ENCODE measurements at regions not wholly inside any gene's neighbourhood (a gene's known extent, or its start where the extent isn't known, plus 50 kb on each side); places are given as distances from the start of the nearest gene placed in this dataset.

GRCh38 chr2:176678571-176678970, 409.3 kb downstream of the MTX2 start:
- ATAC-seq: no peak
- H3K36me3 ChIP-seq: no peaks in the 10 kb centered on the region
- no peak overlapping the region for H3K4me3 ChIP-seq
- DNase-seq: no peak
- H3K9me3 ChIP-seq: no peaks in the 10 kb centered on the region
- no peak for TF ChIP-seq CTCF (IDR thresholded peaks at IDR 0.05)
- no peaks in the 10 kb centered on the region for H3K4me1 ChIP-seq
- no peak overlapping the region for H3K27ac ChIP-seq
- intact Hi-C loops (cut with DNase I): no loop called here
- no peaks in the 10 kb centered on the region for H3K27me3 ChIP-seq

- Histone ChIP-seq H3K27ac (no peak overlapping the region), H3K9me3 (no peaks in the 10 kb centered on the region), H3K27me3 (no peaks in the 10 kb centered on the region), H3K4me3 (no peak overlapping the region), H3K4me1 (no peaks in the 10 kb centered on the region), H3K36me3 (no peaks in the 10 kb centered on the region)
- no peak for DNase-seq
- ATAC-seq: no peak
- intact Hi-C loops (cut with DNase I): no loop called here
- TF ChIP-seq CTCF (IDR thresholded peaks at IDR 0.05): no peak
Measured at GRCh38 chr2:176679061-176679669, 409.9 kb downstream of the MTX2 start.

- no peaks in the 10 kb centered on the region for H3K27me3 ChIP-seq
- no peaks in the 10 kb centered on the region for H3K4me1 ChIP-seq
- intact Hi-C loops (cut with DNase I): no loop called here
- no peak overlapping the region for H3K4me3 ChIP-seq
- H3K9me3 ChIP-seq: no peaks in the 10 kb centered on the region
- H3K27ac ChIP-seq: no peak overlapping the region
- ATAC-seq (no peak), DNase-seq (no peak)
- no peaks in the 10 kb centered on the region for H3K36me3 ChIP-seq
- no peak for TF ChIP-seq CTCF (IDR thresholded peaks at IDR 0.05)
Measured at GRCh38 chr2:176680916-176681516, 411.8 kb downstream of the MTX2 start.

GRCh38 chr2:176681584-176682115, 412.4 kb downstream of the MTX2 start:
- no peak for TF ChIP-seq CTCF (IDR thresholded peaks at IDR 0.05)
- Histone ChIP-seq H3K4me3 (no peak overlapping the region), H3K27me3 (no peaks in the 10 kb centered on the region), H3K9me3 (no peaks in the 10 kb centered on the region), H3K36me3 (no peaks in the 10 kb centered on the region), H3K4me1 (no peaks in the 10 kb centered on the region), H3K27ac (no peak overlapping the region)
- no peak for DNase-seq
- ATAC-seq: no peak
- intact Hi-C loops (cut with DNase I): no loop called here

GRCh38 chr2:176682278-176682677, 413.0 kb downstream of the MTX2 start:
- ATAC-seq: no peak
- H3K4me1 ChIP-seq: no peaks in the 10 kb centered on the region
- TF ChIP-seq CTCF (IDR thresholded peaks at IDR 0.05): no peak
- H3K4me3 ChIP-seq: no peak overlapping the region
- no peak overlapping the region for H3K27ac ChIP-seq
- intact Hi-C loops (cut with DNase I): no loop called here
- H3K27me3 ChIP-seq: no peaks in the 10 kb centered on the region
- no peak for DNase-seq
- no peaks in the 10 kb centered on the region for H3K36me3 ChIP-seq
- H3K9me3 ChIP-seq: no peaks in the 10 kb centered on the region

Data from upper lobe of right lung (tissue), 1 donor.